Right kidney (tissue), 1 donor: ENCODE measurements at regions not wholly inside any gene's neighbourhood (a gene's known extent, or its start where the extent isn't known, plus 50 kb on each side); places are given as distances from the start of the nearest gene placed in this dataset.
"Not testable (repeated sequence)": the region's sequence is repeated elsewhere in the genome, so short reads cannot be mapped to it uniquely, and the experiment has no call there.

Experiments used
- DNase-seq: peaks from one replicate; pipeline ENCODE4 v3.0.0-alpha.2; 2016

DNA sequence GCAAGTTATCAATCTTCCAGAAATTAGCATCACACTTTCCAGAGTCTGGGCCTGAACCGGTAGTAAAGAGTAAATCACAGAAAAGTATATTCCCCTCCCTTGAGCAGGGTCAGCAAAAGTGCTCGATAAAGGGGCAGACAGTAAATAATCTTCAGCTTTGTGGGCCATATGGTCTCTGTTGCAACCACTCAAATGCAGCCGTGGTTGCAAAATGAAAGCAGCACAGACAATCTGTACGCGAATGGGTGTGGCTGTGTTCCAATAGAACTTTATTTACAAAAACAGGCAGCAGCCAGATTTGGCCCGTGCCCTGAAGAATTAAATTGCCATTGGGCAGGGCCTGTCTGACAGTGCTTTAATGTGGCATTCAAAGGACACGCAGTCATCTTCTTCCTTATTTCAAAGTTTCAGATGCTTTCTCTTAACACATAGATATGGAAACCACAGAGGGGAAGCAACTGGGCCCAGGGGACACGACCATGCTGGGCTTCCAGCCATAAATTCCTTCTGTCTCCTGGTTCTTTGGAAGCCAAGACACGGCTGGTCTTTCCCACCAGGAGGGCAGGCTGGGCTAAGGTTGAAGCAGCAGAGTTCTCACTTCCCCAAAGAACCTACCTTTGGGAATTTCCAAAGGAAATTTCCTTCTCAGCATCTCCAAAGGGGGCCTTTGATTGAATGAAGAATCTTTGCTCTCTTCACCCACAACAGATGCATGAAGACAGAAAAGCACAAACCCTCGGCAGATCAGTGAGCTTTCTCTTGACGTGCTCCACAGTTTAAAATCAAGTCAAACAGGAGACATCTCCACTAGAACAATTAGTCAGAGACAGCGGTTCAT is 489.8 kb upstream of the PROK2 start:
- peak; percentile 30 for DNase-seq

DNA sequence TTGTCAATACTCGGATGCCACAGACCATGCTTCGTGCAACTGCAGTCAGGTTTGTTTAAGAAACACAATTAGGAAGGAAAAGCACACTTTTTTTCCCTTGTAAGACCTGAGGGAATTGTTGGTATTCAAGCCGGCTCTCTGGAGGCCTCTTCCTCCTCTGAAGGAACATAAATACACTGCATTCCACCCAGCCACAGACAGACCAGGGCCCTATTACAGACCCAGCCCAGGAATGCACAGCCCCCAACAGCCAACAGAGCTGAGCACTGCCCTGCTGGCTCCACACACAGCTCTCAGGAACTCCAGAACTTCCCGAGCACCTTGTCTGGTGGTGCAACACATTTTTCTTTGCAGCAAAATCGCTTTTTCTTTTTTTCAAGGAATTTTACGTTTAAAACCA is 488.7 kb upstream of the PROK2 start:
- DNase-seq: peak; percentile 26

- no peak for DNase-seq
These were observed 487.4 kb upstream of the PROK2 start for GRCh38 chr3:72272356-72272755.

DNA sequence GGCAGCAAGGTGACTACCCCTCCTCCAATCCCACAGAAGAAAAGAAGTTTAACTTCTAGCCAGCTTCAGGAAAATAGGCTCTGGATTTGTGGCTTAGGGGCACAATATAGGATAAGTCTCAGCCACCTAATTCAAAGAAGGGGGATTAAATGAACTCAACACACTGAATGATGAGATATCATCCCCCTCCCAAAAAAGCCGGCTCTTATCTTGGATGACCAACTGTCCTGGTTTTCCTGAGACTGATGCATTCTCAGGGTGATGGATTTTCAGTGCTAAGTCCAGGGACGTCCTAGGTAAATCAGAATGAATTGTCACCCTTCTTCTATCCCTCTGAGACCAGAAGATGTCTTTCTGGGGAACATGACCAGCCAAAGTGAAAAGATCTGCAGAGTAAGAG is 487.0 kb upstream of the PROK2 start:
- DNase-seq: no peak

DNA sequence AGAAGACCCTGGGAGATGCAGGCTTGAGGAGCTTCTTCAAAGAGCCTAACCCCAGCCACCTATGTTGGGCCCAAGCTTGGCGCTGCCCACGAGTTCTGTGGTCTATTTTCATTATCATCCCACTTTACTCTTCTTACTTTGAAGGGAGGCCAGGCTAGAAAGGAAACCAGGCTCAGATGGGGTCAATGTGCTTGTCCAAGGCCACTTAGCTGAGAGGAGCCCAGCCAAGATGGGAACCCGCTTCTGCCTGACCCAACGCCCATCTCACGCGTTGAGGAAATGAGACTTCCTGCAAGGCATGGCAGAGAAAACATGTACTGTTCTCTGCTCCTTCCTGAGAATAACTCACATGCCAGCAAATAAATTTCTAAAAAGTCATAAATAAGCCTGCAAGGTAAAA is 486.3 kb upstream of the PROK2 start:
- no peak for DNase-seq

GRCh38 chr3:72270730-72271129 is 485.8 kb upstream of the PROK2 start:
- no peak for DNase-seq

GRCh38 chr3:72270072-72270681 is 485.2 kb upstream of the PROK2 start:
- DNase-seq: no peak

DNA sequence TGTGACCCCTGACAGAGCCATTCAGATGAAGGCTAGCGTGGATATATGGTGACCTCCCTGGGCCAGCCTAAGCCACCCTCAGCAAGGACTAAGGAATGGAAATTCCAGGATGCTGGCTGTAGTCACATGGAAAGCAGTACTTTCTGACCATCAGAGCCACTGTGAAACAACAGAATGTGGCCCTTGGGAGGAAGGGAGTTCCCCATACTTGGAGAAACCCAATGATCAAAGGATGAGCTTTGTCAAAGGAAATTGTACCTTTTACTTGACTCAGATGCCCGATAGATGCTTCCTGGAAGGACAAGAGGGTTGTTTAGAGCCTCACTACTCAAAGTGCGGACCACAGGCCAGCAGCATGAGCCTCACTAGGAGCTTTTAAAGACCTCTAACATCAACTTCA is 484.5 kb upstream of the PROK2 start:
- no peak for DNase-seq

DNA sequence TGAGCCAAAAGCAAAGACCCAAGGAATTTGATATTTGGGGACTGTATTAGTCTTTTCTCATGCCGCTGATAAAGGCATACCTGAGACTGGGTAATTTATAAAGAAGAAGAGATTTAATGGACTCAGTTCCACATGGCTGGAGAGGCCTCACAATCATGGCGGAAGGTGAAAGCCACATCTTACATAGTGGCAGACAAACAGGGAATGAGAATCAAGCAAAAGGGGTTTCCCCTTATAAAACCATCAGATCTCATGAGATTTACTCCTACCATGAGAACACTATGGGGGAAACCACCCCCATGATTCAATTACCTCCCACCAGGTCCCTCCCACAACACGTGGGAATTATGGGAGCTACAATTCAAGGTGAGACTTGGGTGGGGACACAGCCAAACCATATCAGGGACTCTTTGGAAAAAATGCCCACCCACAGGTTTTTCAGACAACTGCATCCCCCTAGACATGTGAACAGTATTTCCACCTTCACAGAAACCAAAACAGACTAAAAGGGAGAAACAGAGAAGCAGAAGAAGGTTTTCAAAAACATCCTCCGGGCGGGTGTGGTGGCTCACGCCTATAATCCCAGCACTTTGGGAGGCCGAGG is 482.1 kb upstream of the PROK2 start:
- DNase-seq: not testable (repeated sequence)

GRCh38 chr3:72266016-72266370 is 481.0 kb upstream of the PROK2 start:
- no peak for DNase-seq

GRCh38 chr3:72265256-72266015 is 480.5 kb upstream of the PROK2 start:
- no peak for DNase-seq

- no peak for DNase-seq
These were observed 478.5 kb upstream of the PROK2 start for GRCh38 chr3:72263223-72263990.

DNA sequence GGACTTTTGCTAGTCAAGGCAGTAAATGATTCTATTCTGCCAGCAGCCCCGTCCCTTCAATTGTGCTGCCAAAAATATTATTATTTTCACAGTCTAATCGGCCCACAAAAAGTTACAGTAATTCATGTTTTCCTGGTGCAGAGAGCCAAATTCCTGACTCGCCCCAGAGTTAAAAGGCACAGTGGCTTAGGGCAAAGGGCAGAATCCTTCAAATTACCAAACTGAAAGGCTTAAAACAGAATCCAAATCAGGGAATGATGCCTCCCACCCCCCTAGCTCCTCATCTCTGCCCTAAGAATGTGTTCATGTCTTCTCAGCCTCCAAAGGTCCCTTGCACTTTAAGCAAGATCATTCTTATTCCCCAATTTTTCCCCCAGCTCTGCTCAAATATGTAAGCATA is 477.8 kb upstream of the PROK2 start:
- no peak for DNase-seq

DNA sequence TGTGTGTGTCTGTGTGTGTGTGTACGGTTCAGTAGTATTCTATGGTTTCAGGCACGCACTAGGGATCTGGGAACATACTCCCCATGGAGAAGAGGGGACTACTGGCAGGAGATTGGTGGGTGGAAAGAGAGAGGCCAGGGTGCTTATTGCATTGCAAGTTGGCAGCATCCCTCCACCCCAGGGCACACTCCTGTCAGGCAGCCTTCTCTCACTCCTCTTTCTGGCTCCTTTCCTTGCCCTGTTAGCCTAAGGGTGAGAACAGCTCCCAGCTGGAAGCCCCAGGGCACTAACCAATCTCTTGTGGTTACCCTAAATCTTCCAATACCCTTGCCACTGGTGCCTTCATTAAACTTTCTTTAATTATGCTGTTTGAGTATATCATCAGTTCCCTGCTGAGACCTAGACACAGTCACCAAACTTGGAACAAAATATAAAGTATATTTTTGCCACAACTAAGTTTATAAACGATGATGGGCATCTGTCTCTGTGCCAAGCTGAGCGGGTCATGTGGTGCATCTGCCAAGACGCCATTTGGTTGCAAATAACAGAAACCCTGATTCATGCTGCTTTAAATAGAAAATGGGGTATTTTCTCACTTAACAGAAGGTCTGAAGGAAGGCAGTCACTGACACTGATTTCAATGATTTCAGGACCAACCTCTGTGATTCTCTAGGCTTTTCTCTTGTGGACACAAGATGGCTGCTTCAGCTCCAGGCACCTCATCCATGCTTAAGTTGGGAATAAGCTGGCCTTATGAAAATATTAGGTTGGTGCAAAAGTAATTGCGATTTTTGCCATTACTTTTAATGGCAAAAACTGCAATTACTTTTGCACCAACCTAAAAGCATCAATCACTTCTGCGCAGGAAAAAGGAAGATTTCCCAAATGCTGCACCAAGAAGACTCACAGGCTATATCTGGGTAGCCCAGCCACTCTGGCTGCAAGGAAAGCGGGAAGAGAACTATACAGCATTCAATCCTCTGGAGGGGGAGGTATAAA is 476.9 kb upstream of the PROK2 start:
- no peak for DNase-seq

GRCh38 chr3:72260588-72260910 is 475.6 kb upstream of the PROK2 start:
- no peak for DNase-seq

GRCh38 chr3:72259755-72260587 is 475.0 kb upstream of the PROK2 start:
- DNase-seq: no peak

DNA sequence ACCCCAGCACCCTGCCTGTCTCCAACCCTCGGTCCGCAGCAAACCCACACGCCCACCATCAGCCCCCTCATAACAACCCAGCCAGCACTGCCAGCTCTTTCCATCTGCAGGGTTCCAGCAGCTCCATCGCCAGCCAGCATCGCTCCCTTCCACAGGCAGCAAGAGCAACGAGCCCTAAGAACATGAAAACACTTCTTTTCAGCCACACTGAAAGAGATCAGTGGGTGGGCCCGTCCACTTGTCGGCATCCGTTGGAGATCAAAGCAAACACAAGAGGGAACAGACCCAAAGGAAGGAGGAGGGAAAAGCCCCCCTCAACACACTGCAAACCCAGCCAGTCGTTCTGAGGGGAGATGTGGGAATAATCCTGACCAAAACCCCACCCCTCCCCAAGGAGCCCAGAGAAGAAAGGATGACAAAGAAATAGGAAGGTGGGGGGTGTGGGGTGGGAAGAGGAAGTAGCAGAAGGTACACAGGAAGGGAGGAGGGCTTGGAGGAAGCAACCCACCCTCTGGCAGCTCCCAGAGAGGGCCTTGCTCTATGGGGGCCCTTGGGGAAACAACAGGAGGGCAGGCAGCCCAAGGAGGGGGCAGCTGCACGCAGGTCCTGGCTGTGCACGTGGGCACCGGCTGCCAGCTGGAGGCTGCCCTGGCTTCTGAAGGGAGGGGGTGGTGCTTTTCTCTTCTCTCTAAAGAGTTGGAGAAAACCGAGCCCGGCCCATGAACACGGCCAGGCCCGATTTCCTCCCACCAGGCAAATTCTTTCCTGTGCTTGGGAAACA is 473.6 kb upstream of the PROK2 start:
- DNase-seq: no peak

GRCh38 chr3:72257738-72258137 is 472.8 kb upstream of the PROK2 start:
- no peak for DNase-seq

- DNase-seq: no peak
These were observed 472.3 kb upstream of the PROK2 start for GRCh38 chr3:72257203-72257602.
